SK-MEL-5 (cell line): ENCODE measurements at regions not wholly inside any gene's neighbourhood (a gene's known extent, or its start where the extent isn't known, plus 50 kb on each side); places are given as distances from the start of the nearest gene placed in this dataset.
"Not testable (repeated sequence)": the region's sequence is repeated elsewhere in the genome, so short reads cannot be mapped to it uniquely, and the experiment has no call there.

ENCODE experiments used
- DNase-seq: peaks from one replicate; pipeline ENCODE4 v3.0.0-alpha.2; 2016; ENCODE audit warnings: low read depth, low spot score
- in situ Hi-C: cut with HindIII; loops from 2 replicates; pipeline ENCODE4 v1.10.0; 2016; ENCODE audit warnings: low sequenced_read_pairs, high pct_unique_total_duplicates, low pct_unique_long_range_greater_than_20kb
- small RNA-seq, 2 experiments: library from RNA; depleted of rRNA; stranded (forward); fragments of <200 nt; gene quantifications; one replicate each; pipeline ENCODE3, GENCODE V24; 2014

DNA sequence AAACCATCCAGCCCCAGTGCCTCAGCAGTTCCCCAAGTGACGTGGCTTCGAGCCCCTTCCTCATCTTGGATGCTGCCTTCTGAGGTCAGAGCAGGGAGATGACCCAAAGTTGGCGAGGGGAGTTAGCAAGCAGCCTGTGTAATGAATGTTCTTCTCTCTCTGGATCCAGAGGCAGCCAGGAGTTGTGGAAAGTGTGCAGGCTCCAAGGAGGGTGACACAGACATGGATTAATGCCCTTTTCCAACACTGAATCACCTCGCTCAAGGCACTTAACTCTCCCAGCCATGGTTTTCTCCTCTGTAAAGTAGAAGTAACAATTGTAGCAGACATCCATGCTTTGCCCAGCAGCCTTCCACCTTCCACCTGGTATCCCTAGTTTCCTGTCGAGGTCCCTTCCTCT is 64.6 kb upstream of the HAND1 start:
- in situ Hi-C loops: no loop called here
- no peak for DNase-seq

DNA sequence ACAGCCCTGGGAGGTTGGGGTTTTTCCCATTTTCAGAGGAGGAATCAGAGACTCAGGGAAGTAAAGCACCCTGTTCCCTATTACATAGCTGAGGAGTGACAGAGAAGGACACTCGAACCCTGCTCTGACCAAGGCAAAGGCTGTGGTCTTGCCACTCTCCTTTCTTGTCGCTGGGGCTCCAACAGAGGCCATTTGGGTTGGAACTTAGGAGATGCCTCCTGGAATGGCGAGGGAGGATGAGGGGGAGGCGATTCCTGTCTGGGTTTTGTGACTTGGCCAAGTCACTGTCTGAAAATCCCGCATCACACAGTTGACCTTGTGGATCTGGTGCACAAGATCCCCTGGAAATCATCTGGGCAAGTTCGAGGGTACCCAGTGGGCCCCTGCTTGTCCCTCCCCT is 64.0 kb upstream of the HAND1 start:
- in situ Hi-C loops: no loop called here

GRCh38 chr5:154541553-154541952 is 63.5 kb upstream of the HAND1 start:
- no peak for DNase-seq
- in situ Hi-C loops: no loop called here

More for the DNA sequence above, 64.0 kb upstream of the HAND1 start:
- DNase-seq: no peak

DNA sequence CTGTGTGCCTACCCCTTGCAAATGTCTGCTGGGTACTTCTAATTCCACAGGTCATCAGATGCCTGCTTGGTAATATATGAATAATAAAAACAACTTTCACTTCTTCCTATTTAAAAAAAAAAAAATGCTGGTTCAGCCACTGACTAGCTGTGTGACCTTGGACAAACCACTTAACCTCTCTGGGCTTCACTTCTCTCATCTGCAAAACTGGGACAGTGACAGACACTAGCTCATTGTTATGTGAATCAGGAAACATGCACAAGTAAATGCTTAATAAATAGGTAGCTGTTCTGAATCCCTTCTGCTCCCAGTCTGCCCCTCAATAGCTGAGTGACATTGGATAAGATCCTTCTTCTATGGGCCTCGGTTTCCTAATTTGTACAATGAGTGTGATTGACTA is 62.6 kb upstream of the HAND1 start:
- DNase-seq: no peak
- in situ Hi-C loops: no loop called here

- in situ Hi-C loops: no loop called here
- DNase-seq: no peak
Measured at GRCh38 chr5:154538492-154538891, 60.5 kb upstream of the HAND1 start.

DNA sequence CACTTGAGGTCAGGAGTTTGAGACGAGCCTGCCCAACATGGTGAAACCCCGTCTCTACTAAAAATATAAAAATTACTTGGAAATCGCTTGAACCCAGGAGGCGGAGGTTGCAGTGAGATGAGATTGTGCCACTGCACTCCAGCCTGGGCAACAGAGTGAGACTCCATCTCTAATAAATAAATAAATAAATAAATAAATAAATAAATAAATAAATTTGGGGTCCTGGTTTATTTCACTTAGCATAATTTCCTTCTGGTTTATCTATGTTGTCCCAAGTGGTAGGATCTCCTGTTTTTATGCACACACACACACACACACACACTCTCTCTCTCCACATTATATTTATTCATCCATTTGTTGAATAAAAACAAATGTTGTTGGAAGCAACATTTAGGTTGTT is 58.4 kb upstream of the HAND1 start:
- in situ Hi-C loops, DNase-seq: not testable (repeated sequence)

GRCh38 chr5:154535535-154535934 is 57.5 kb upstream of the HAND1 start:
- no peak for DNase-seq
- in situ Hi-C loops: no loop called here

- in situ Hi-C loops: no loop called here
- DNase-seq: peak; percentile 62
Measured at GRCh38 chr5:154534457-154535050, 56.5 kb upstream of the HAND1 start.

DNA sequence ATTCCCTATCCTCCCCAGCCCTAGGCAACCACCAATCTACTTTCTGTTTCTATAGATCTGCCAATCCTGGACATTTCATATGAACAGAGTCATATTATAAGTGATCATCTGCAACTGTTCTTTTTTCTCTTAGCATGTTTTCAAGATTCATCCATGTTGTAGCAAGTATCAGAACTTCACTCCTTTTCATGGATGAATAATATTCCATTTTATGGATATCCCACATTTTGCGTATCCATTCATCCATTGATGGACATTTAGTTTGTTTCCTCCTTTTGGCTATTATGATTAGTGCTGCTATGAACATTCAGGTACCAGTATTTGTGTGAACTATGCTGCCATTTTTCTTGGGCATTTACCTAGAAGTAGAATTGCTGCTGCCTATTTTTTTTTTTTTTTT is 51.3 kb upstream of the HAND1 start:
- in situ Hi-C loops: no loop called here
- no peak for DNase-seq

DNA sequence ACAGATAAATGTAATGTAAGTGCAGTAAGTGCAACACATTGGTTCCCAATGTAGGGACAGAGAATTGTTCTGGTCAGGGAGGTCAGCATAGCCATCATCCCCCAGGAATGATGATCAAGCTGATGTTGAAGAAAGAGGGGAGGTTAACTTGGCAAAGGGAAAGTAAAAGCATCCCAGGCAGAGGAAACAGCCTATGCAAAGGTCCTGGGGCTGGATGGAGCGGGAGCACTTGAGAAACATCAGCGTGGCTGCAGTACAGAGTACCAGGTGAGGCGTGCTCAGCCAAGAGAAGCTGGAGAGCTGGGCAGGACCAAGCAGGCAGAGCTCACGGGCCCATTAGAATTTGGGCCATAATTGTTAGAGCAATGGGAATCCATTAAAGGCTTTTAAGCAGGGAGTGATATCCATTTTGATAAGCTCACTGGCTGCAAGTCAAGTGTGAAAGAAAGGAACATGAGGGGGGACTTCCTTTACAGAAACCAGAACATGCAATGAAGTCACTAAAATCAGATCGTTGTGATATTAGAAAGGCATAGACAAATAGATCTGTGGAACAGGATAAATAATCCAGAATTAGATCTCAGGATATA is 50.1 kb upstream of the HAND1 start:
- in situ Hi-C loops: no loop called here
- no peak for DNase-seq

Small RNA genes in the stretch of these regions (small RNA-seq; reads per million reads assigned to genes)
- gene MIR1303: 0 to 0.14 reads per million in 2 experiments
- gene MIR3141: 0 reads per million in 2 experiments
